ENCODE measurements at regions not wholly inside any gene's neighbourhood (a gene's known extent, or its start where the extent isn't known, plus 50 kb on each side); places are given as distances from the start of the nearest gene placed in this dataset.

DNA sequence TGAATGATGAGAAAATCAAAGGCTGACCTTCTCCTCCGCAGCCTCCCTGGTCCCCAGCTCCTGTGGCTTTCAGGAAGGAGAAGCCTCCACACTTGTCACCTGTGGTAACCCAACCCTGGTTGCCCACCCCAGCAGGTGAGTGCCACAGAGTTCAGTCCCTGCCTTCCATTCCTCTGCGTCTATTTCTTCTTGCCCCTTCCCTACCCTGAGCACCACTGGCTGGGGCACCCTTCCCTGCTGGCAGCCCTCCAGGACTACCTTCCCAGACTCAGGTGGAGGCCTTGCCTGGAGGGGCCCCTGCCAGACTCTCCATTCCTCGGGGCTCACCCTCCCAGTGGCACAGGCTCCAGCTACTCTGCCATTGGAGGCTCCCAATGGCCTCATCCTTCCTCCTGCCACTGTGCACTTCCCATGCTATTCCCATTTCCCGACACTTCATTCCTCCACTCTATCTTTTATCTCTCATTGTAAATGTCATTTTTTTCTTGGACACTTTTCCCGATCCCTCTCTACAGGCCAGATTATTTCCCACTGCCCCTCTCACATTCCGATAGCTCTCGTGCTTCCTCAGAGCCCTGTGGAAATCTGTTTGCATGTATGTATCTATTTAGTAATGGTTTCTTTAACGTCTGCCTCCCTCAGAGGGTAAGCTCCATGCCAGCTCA lies 90.6 kb upstream of the PCBD1 start:
- TF ChIP-seq RAD21 (IDR thresholded peaks at IDR 0.05; ENCODE audit: low read depth) (no peak), NFIC (IDR thresholded peaks at IDR 0.05) (no peak), TEAD4 (IDR thresholded peaks at IDR 0.05) (no peak), EP300 (IDR thresholded peaks at IDR 0.05; ENCODE audit: borderline replicate concordance) (no peak), CREB1 (IDR thresholded peaks at IDR 0.05; ENCODE audit: low read depth) (no peak), EGR1 (IDR thresholded peaks at IDR 0.05) (no peak)
- TF ChIP-seq, protein P1, sequence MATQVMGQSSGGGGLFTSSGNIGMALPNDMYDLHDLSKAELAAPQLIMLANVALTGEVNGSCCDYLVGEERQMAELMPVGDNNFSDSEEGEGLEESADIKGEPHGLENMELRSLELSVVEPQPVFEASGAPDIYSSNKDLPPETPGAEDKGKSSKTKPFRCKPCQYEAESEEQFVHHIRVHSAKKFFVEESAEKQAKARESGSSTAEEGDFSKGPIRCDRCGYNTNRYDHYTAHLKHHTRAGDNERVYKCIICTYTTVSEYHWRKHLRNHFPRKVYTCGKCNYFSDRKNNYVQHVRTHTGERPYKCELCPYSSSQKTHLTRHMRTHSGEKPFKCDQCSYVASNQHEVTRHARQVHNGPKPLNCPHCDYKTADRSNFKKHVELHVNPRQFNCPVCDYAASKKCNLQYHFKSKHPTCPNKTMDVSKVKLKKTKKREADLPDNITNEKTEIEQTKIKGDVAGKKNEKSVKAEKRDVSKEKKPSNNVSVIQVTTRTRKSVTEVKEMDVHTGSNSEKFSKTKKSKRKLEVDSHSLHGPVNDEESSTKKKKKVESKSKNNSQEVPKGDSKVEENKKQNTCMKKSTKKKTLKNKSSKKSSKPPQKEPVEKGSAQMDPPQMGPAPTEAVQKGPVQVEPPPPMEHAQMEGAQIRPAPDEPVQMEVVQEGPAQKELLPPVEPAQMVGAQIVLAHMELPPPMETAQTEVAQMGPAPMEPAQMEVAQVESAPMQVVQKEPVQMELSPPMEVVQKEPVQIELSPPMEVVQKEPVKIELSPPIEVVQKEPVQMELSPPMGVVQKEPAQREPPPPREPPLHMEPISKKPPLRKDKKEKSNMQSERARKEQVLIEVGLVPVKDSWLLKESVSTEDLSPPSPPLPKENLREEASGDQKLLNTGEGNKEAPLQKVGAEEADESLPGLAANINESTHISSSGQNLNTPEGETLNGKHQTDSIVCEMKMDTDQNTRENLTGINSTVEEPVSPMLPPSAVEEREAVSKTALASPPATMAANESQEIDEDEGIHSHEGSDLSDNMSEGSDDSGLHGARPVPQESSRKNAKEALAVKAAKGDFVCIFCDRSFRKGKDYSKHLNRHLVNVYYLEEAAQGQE (IDR thresholded peaks at IDR 0.05; ENCODE audit: low read depth): no peak

DNA sequence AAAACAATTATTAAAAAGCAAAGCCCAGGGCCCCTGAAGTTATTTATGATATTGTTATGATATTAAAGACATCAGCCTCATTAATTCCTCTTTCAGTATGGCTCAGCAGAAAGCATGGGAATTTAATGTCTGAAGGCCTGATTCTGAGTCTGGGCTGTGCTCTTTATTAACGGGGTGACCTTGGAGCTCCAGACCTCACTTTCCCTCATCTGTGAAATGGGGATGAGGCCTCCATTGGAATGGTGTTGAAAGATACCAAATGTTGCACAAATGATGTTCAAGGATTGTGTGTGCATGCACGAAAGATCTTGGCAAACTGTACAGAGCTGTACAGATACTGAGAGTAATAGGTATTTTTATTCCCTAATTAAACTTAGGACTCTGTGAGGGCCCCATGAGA lies 92.3 kb upstream of the PCBD1 start:
- TF ChIP-seq ZBTB7A (IDR thresholded peaks at IDR 0.05; ENCODE audit: low read depth) (no peak), TEAD4 (IDR thresholded peaks at IDR 0.05) (no peak), NFIC (IDR thresholded peaks at IDR 0.05) (no peak), CREB1 (IDR thresholded peaks at IDR 0.05; ENCODE audit: low read depth) (no peak), CEBPB (IDR thresholded peaks at IDR 0.05) (no peak), TAF1 (IDR thresholded peaks at IDR 0.05; ENCODE audit: low read depth) (no peak), EGR1 (IDR thresholded peaks at IDR 0.05) (no peak), YY1 (IDR thresholded peaks at IDR 0.05; ENCODE audit: low read depth) (no peak), RAD21 (IDR thresholded peaks at IDR 0.05; ENCODE audit: low read depth) (no peak)
- TF ChIP-seq, protein P1 (IDR thresholded peaks at IDR 0.05; ENCODE audit: low read depth): no peak
- TF ChIP-seq, protein P2, sequence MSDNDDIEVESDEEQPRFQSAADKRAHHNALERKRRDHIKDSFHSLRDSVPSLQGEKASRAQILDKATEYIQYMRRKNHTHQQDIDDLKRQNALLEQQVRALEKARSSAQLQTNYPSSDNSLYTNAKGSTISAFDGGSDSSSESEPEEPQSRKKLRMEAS (IDR thresholded peaks at IDR 0.05): no peak
- TF ChIP-seq, protein P3, sequence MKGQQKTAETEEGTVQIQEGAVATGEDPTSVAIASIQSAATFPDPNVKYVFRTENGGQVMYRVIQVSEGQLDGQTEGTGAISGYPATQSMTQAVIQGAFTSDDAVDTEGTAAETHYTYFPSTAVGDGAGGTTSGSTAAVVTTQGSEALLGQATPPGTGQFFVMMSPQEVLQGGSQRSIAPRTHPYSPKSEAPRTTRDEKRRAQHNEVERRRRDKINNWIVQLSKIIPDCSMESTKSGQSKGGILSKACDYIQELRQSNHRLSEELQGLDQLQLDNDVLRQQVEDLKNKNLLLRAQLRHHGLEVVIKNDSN (IDR thresholded peaks at IDR 0.05): no peak

DNA sequence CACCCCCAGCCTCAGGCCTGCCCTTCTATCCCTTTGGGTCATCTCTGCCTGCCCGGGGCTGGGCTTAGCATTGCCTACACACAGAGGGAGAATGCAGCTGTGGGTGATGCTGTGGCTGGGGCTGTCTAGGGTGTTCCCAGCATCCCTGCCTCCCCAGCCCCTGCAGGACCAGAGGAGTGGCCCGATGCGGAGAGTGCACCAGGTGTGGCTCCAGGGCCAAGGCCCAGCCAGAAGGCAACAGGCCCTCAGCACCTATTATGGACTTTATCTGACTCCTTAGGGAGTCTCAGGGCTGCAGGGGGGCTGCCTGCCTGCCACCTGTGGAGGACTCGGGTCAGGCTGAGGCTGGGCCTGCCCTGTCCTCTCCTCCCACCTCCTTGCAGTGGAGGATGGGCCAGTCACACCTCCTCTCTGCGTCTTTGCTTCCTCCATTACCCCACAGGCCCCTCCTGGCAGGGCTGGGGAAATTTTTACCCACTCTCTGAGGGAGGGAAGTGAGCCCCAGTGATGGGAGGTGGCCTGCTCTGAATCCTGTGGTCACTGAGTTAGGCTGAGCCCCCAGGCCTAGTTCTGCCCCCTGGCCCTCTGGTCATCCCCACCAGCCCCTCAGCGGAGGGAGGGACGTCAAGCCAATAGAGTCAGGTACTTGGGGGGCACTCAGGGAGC lies 92.9 kb upstream of the PCBD1 start:
- TF ChIP-seq CEBPB (IDR thresholded peaks at IDR 0.05) (no peak), FOXM1 (IDR thresholded peaks at IDR 0.05; ENCODE audit: borderline replicate concordance, low read depth) (no peak)

DNA sequence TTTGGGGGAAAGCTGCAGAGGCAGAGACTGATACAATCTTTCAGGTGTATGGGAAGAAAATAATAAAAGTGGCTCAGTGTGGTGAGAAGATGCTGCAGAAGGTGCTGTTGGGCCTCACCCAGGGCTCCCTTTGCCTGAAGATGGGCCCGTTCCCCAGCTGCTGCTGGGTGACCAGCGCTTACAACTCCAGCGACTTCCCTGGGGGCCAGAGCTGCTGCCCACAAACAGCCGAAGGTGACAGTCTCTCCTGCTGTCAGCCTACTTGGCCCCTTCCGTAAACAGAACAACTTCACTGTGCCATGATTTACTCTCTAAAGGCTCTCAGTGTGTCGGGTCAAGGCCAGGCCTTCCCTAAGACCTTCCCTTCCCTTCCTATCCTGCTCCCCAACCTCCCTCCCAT lies 93.6 kb upstream of the PCBD1 start:
- TF ChIP-seq TEAD4 (IDR thresholded peaks at IDR 0.05) (no peak), NFIC (IDR thresholded peaks at IDR 0.05) (no peak), ZBTB7A (IDR thresholded peaks at IDR 0.05; ENCODE audit: low read depth) (no peak), RAD21 (IDR thresholded peaks at IDR 0.05; ENCODE audit: low read depth) (no peak), CREB1 (IDR thresholded peaks at IDR 0.05; ENCODE audit: low read depth) (no peak), TCF12 (IDR thresholded peaks at IDR 0.05; ENCODE audit: low read depth) (no peak), EP300 (IDR thresholded peaks at IDR 0.05; ENCODE audit: borderline replicate concordance) (no peak), YY1 (IDR thresholded peaks at IDR 0.05; ENCODE audit: low read depth) (no peak), FOXM1 (IDR thresholded peaks at IDR 0.05; ENCODE audit: borderline replicate concordance, low read depth) (no peak), EGR1 (IDR thresholded peaks at IDR 0.05) (no peak), TAF1 (IDR thresholded peaks at IDR 0.05; ENCODE audit: low read depth) (no peak), CEBPB (IDR thresholded peaks at IDR 0.05) (no peak)
- TF ChIP-seq, protein P2 (IDR thresholded peaks at IDR 0.05): no peak
- TF ChIP-seq, protein P3 (IDR thresholded peaks at IDR 0.05): no peak
- TF ChIP-seq, protein P1 (IDR thresholded peaks at IDR 0.05; ENCODE audit: low read depth): no peak

Measured in Ishikawa (cell line).